Smooth muscle cell (in vitro differentiated cells): ENCODE measurements at regions not wholly inside any gene's neighbourhood (a gene's known extent, or its start where the extent isn't known, plus 50 kb on each side); places are given as distances from the start of the nearest gene placed in this dataset.

Experiments
- DNase-seq: peaks from one replicate; lab custom pipeline; 2025; ENCODE audit not compliant: unreplicated experiment; lab: John Stamatoyannopoulos, UW
- H2AFZ ChIP-seq: fragments of 200-600 bp; sonication (generic); 2 replicates; pipeline ENCODE4 v1.6.0; 2016; ENCODE audit warnings: antibody characterized with exemption, low read depth, mild to moderate bottlenecking
- H3F3A ChIP-seq: fragments of 200-600 bp; sonication (generic); 2 replicates; pipeline ENCODE4 v1.6.0; 2017; ENCODE audit warnings: antibody characterized with exemption, low read depth
- H3K27ac ChIP-seq: fragments of 200-600 bp; sonication (generic); 2 replicates; pipeline ENCODE4 v1.5.1; 2016; ENCODE audit warnings: low read depth, mild to moderate bottlenecking
- H3K27me3 ChIP-seq: fragments of 200-600 bp; sonication (generic); 2 replicates; pipeline ENCODE4 v1.6.1; 2016; ENCODE audit warnings: low read depth, mild to moderate bottlenecking
- H3K36me3 ChIP-seq: fragments of 200-600 bp; sonication (generic); 2 replicates; pipeline ENCODE4 v1.5.1; 2016; ENCODE audit warnings: low read depth
- H3K4me1 ChIP-seq: fragments of 200-600 bp; sonication (generic); 2 replicates; pipeline ENCODE4 v1.5.1; 2016; ENCODE audit warnings: low read depth
- H3K4me2 ChIP-seq: fragments of 200-600 bp; sonication (generic); 2 replicates; pipeline ENCODE4 v1.6.0; 2016; ENCODE audit warnings: mild to moderate bottlenecking
- H3K4me3 ChIP-seq: fragments of 200-600 bp; sonication (generic); 2 replicates; pipeline ENCODE4 v1.5.1; 2016; ENCODE audit warnings: mild to moderate bottlenecking
- H3K79me2 ChIP-seq: fragments of 200-600 bp; sonication (generic); 2 replicates; pipeline ENCODE4 v1.6.0; 2016; ENCODE audit warnings: low read depth, mild to moderate bottlenecking
- H3K9ac ChIP-seq: fragments of 200-600 bp; sonication (generic); 2 replicates; pipeline ENCODE4 v1.6.0; 2016; ENCODE audit warnings: low read depth
- H3K9me3 ChIP-seq: fragments of 200-600 bp; sonication (generic); replicated peaks from 2 replicates; pipeline ENCODE4 v1.5.1; 2016; ENCODE audit warnings: low read depth
- H4K20me1 ChIP-seq: fragments of 200-600 bp; sonication (generic); 2 replicates; pipeline ENCODE4 v1.6.0; 2016; ENCODE audit warnings: low read depth
- CTCF ChIP-seq: fragments of 200-600 bp; sonication (generic); IDR thresholded peaks from 2 replicates; pipeline ENCODE4 v1.5.1; 2017; ENCODE audit warnings: borderline replicate concordance, mild to moderate bottlenecking, antibody characterized with exemption; ENCODE audit not compliant: insufficient read depth, poor library complexity, severe bottlenecking
- WGBS: methylation state at CpG from one replicate; pipeline ENCODE4 v1.1.7; 2016; ENCODE audit warnings: low lambda C conversion rate; 5-methylcytosine and 5-hydroxymethylcytosine counted together

- DNase-seq = no peak
These were observed 605.0 kb upstream of the CADM1 start for GRCh38 chr11:116109228-116109627.

DNA sequence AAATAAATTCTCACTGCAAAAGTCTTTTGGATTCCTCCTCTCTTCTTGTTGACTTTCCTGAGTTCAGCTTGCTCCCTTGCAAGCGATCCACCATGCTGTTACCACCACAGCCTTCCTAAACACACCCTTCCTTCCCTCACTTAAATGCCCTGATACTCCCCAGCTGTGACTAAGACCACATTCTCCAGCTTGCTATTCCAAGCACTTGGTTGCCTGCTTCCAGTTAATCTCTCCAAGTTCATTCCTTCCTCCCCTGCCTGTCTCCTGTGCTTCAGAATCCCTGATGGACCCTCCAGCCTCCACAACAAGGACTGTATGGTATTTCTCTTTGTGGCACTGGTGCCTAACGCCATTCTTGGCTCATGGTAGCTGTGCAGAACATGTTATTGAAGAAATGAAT lies 603.9 kb upstream of the CADM1 start:
- no peaks in the 10 kb centered on the region for H3K36me3 ChIP-seq
- H3K27ac ChIP-seq = no peak overlapping the region
- no peak for TF ChIP-seq CTCF

More at GRCh38 chr11:116109228-116109627, 605.0 kb upstream of the CADM1 start:
- Histone ChIP-seq H3K4me1 (no peaks in the 10 kb centered on the region), H3K79me2 (no peaks in the 10 kb centered on the region), H3K27me3 (no peaks in the 10 kb centered on the region), H2AFZ (no peak overlapping the region), H3K9ac (no peak overlapping the region), H3K27ac (no peak overlapping the region), H3K9me3 (no peaks in the 10 kb centered on the region), H3K36me3 (no peaks in the 10 kb centered on the region), H3K4me2 (no peak overlapping the region), H4K20me1 (no peaks in the 10 kb centered on the region), H3F3A (no peaks in the 10 kb centered on the region), H3K4me3 (no peak overlapping the region)
- TF ChIP-seq CTCF = no peak
- 39% methylated on average over 5 of the region's 5 CpGs for WGBS

GRCh38 chr11:116107229-116107628 lies 603.0 kb upstream of the CADM1 start:
- no peaks in the 10 kb centered on the region for H4K20me1 ChIP-seq
- no peaks in the 10 kb centered on the region for H3K79me2 ChIP-seq
- 83% methylated on average over 3 of the region's 3 CpGs for WGBS

More for the DNA sequence above, 603.9 kb upstream of the CADM1 start:
- no peak overlapping the region for H3K9ac ChIP-seq
- 79% methylated on average over 2 of the region's 2 CpGs for WGBS
- no peak for DNase-seq
- H3K27me3 ChIP-seq = no peaks in the 10 kb centered on the region
- no peaks in the 10 kb centered on the region for H3K9me3 ChIP-seq
- H3K4me2 ChIP-seq = no peak overlapping the region
- no peaks in the 10 kb centered on the region for H3F3A ChIP-seq
- H3K4me1 ChIP-seq = no peaks in the 10 kb centered on the region
- H3K4me3 ChIP-seq = no peak overlapping the region
- H2AFZ ChIP-seq = no peak overlapping the region
- no peaks in the 10 kb centered on the region for H3K79me2 ChIP-seq
- no peaks in the 10 kb centered on the region for H4K20me1 ChIP-seq

More at GRCh38 chr11:116107229-116107628, 603.0 kb upstream of the CADM1 start:
- no peak for TF ChIP-seq CTCF
- Histone ChIP-seq H3K4me2 (no peak overlapping the region), H3K4me1 (no peaks in the 10 kb centered on the region), H3K9me3 (no peaks in the 10 kb centered on the region), H3K27ac (no peak overlapping the region), H3F3A (no peaks in the 10 kb centered on the region), H3K4me3 (no peak overlapping the region), H3K9ac (no peak overlapping the region), H3K27me3 (no peaks in the 10 kb centered on the region), H3K36me3 (no peaks in the 10 kb centered on the region), H2AFZ (no peak overlapping the region)
- DNase-seq = no peak
